ENCODE measurements at regions not wholly inside any gene's neighbourhood (a gene's known extent, or its start where the extent isn't known, plus 50 kb on each side); places are given as distances from the start of the nearest gene placed in this dataset.
A peak's percentile ranks its signal among the peaks of the same experiment; 100 is the strongest.

DNA sequence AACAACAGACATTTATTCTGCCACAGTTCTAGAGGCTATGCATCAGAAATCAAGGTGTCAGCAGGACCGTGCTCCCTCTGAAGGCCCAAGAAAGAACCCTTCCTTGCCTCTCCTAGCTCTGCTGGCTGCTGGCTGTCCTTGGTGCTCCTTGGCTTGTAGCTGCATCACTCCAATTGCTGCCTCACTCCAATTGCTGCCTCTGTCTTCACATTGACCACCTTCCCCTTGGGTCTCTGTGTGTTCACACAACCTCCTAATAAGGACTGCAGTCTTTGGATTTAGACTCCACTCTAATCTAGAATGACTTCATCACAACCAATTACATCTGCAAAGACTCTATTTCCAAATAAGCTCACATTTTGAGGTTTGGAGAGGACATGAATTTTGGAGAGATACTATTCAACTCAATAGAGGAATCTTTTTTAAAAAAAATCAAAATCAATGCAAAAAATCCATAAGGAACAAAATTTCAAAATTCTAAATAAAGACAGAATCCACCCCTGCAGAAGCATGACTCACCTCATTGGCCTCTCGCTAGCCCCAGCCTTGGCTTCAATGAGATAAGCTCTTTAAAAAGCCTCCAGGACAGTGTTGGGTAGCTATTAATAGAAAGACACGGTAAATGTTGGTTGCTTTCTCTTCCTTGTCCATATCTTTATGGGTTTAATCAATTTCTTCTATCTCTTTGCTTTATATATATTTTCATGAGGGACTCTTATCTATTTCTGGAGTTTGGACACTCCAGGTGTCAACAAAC, 267.6 kb upstream of the MGAT5 start:
- Histone ChIP-seq H3K4me3 (no peak overlapping the region), H3K9me3 (no peaks in the 10 kb centered on the region), H3K27me3 (no peaks in the 10 kb centered on the region), H3K36me3 (ENCODE audit: low read depth, missing control alignments) (no peaks in the 10 kb centered on the region), H3K4me1 (no peaks in the 10 kb centered on the region), H3K27ac (no peak overlapping the region)
- intact Hi-C loops (cut with DNase I; ENCODE audit: low total_unique reads), result loop anchor here (5.0 kb wide), 1 partner anchor 261 kb away; no protein-coding TSS in a partner anchor
- WGBS, 2 donors, result 60 to 74% methylated on average over 3 of the region's 3 CpGs
- TF ChIP-seq POLR2A (IDR thresholded peaks at IDR 0.05), result no peak
- DNase-seq, result no peak

DNA sequence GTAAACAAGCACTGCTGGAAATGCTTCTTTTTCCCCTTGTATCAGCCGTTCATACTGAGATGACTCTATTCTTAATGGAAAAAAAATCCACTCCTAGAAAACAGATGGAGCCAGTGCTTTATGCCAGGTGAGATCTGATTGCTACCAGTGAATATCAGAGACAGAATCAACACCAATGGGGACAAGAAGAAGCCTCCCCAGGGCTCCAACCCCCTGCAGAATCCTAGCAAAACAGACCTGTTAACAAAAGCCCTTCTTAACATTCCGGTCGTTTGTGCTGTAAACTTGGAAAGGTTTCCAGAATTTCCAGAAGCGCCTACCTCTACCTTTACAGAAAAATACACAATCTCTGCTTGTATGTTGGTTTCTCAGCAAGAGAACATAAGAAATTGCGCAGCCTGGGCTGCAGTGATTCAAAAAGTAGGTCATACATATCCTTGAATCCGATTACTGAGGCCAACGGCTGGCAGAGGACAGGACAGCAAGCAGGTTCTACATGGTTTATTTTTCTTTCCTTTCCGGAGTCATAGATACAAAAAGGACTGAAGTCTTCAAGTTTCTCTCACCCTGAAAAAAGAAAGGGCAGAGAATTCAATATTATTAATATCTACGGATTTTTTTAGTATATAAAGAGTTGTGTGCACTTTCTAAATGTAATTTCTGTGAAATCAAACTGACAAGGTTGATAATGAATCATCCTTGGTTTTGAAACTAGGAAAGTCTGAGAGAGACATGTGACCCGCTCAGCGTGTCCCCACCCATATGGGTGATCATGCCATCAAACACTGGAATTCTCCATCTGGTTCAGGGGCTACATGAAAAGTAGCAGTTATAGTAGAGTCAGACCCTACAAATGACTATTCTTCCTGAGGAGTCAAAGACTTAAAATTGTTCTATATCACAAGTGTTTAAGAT, 266.7 kb upstream of the MGAT5 start:
- no peaks in the 10 kb centered on the region for H3K27me3 ChIP-seq
- DNase-seq, result no peak
- H3K4me1 ChIP-seq, result no peaks in the 10 kb centered on the region
- H3K27ac ChIP-seq, result no peak overlapping the region
- intact Hi-C loops (cut with DNase I; ENCODE audit: low total_unique reads), result loop anchor here (5.0 kb wide), 1 partner anchor 260 kb away; no protein-coding TSS in a partner anchor
- H3K4me3 ChIP-seq, result no peak overlapping the region
- no peaks in the 10 kb centered on the region for H3K36me3 ChIP-seq (ENCODE audit: low read depth, missing control alignments)
- no peaks in the 10 kb centered on the region for H3K9me3 ChIP-seq
- TF ChIP-seq, protein P1, sequence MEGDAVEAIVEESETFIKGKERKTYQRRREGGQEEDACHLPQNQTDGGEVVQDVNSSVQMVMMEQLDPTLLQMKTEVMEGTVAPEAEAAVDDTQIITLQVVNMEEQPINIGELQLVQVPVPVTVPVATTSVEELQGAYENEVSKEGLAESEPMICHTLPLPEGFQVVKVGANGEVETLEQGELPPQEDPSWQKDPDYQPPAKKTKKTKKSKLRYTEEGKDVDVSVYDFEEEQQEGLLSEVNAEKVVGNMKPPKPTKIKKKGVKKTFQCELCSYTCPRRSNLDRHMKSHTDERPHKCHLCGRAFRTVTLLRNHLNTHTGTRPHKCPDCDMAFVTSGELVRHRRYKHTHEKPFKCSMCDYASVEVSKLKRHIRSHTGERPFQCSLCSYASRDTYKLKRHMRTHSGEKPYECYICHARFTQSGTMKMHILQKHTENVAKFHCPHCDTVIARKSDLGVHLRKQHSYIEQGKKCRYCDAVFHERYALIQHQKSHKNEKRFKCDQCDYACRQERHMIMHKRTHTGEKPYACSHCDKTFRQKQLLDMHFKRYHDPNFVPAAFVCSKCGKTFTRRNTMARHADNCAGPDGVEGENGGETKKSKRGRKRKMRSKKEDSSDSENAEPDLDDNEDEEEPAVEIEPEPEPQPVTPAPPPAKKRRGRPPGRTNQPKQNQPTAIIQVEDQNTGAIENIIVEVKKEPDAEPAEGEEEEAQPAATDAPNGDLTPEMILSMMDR (IDR thresholded peaks at IDR 0.05), result no peak
- TF ChIP-seq POLR2A (IDR thresholded peaks at IDR 0.05), result no peak
- WGBS, 2 donors, result 64 to 66% methylated on average over 11 of the region's 11 CpGs

DNA sequence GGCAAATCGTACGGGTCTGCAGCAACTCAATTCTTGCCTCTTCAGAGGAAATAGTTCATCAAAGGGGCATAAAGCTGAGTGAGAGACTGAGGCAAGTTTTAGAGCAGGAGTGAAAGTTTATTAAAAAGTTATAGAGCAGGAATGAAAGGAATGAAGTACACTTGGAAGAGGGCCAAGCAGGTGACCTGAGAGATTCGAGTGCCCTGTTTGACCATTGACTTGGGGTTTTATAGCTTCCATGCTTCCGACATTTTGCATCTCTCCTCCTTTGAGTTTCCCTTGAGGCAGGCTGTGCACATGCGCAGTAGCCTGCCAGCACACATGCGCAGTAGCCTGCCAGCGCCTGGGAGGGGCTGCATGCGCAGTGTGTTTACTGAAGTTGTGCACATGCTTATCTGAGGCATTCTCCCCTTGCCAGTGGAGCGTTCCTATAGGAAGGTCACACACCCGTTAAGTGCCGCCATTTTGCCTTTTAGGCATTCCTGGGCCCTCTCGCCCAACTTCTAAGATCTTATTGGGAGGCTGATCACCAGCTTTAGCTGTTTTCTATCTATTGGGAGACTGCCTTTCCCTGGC, 265.5 kb upstream of the MGAT5 start:
- 67 to 73% methylated on average over 10 to 12 of the region's 12 CpGs for WGBS, 2 donors
- intact Hi-C loops (cut with DNase I; ENCODE audit: low total_unique reads), result loop anchor here (5.0 kb wide), 1 partner anchor 259 kb away; no protein-coding TSS in a partner anchor
- Histone ChIP-seq H3K36me3 (ENCODE audit: low read depth, missing control alignments) (no peaks in the 10 kb centered on the region), H3K4me3 (peak overlapping the region; percentile 9 to 25), H3K27ac (no peak overlapping the region), H3K4me1 (no peaks in the 10 kb centered on the region), H3K27me3 (no peaks in the 10 kb centered on the region), H3K9me3 (no peaks in the 10 kb centered on the region)
- TF ChIP-seq, protein P1 (IDR thresholded peaks at IDR 0.05), result no peak
- no peak for TF ChIP-seq POLR2A (IDR thresholded peaks at IDR 0.05)
- DNase-seq, result peak; percentile 68

DNA sequence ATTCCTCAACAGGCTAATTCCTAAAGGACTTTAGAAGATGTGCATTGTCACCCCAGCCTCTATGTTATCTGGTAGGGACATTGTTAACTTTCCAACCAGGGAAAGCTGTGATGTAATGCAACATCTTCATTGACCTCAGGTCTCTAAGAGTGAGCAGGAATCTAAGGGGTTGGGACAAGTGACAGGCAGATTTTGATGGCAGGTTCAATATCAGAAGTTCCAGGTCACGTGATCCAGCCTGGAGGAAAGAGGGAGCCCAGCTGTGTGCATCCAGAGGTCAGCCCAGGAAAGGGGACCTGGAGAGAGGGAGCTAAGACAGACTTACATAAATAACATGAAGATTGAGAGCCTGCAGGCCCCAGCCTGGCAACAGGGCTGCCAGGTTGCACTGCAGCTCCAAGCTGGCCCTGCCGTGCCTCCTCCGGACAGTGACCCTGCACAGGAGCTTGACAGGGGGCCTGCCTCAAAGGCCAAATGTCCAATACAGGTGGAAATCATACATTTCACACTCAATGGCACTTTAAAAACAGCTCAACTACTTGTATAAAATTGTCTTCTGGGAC, 262.2 kb upstream of the MGAT5 start:
- H3K27ac ChIP-seq, result no peak overlapping the region
- H3K36me3 ChIP-seq (ENCODE audit: low read depth, missing control alignments), result no peaks in the 10 kb centered on the region
- TF ChIP-seq POLR2A (IDR thresholded peaks at IDR 0.05), result no peak
- TF ChIP-seq, protein P1 (IDR thresholded peaks at IDR 0.05), result no peak
- H3K4me1 ChIP-seq, result no peaks in the 10 kb centered on the region
- no peak overlapping the region for H3K4me3 ChIP-seq
- 85 to 97% methylated on average over 3 of the region's 3 CpGs for WGBS, 2 donors
- no peak for DNase-seq
- no peaks in the 10 kb centered on the region for H3K9me3 ChIP-seq
- intact Hi-C loops (cut with DNase I; ENCODE audit: low total_unique reads), result no loop called here
- no peaks in the 10 kb centered on the region for H3K27me3 ChIP-seq

DNA sequence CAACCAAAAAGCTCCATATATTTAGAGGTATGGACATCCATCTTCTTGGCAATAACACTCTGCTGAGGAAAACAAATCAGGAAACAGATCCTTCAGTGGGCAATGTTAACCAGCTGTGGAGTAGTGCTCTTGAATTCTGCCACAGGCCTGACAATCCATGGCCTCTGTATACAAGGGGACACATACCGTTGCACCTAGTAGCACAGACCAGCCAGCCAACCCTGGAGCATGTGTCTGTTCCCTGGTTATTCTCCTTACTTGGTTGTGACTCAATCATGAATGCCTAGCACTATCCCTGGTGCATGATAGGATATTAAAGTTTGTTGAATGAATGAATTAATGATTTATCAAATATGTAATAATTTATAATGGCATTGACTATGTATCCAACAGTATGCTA, 261.4 kb upstream of the MGAT5 start:
- H3K36me3 ChIP-seq (ENCODE audit: low read depth, missing control alignments), result no peaks in the 10 kb centered on the region
- no peak for DNase-seq
- no peaks in the 10 kb centered on the region for H3K4me1 ChIP-seq
- H3K27me3 ChIP-seq, result no peaks in the 10 kb centered on the region
- intact Hi-C loops (cut with DNase I; ENCODE audit: low total_unique reads), result no loop called here
- H3K27ac ChIP-seq, result no peak overlapping the region
- WGBS, 2 donors, result 75 to 96% methylated on average over 1 of the region's 1 CpG
- TF ChIP-seq, protein P1 (IDR thresholded peaks at IDR 0.05), result no peak
- no peak for TF ChIP-seq POLR2A (IDR thresholded peaks at IDR 0.05)
- no peaks in the 10 kb centered on the region for H3K9me3 ChIP-seq
- no peak overlapping the region for H3K4me3 ChIP-seq
